Panc1 (cell line): ENCODE measurements at regions not wholly inside any gene's neighbourhood (a gene's known extent, or its start where the extent isn't known, plus 50 kb on each side); places are given as distances from the start of the nearest gene placed in this dataset.

Source experiments
- ATAC-seq: fragments of 200-7000 bp; cut with Tn5 transposase; 2 replicates; pipeline ENCODE4 v1.9.1; 2020; ENCODE audit warnings: mild to moderate bottlenecking, moderate library complexity
- BruUV-seq: library from RNA; stranded (reverse); fragments of 400-500 nt; replicated peaks from 2 replicates; lab custom pipeline; 2021; lab: Mats Ljungman, UMichigan
- CTCF ChIA-PET: fragments of 300-600 bp; sonication (Branson Sonifier 250); formaldehyde crosslinking; loops from one replicate; lab custom pipeline; 2022; ENCODE audit warnings: antibody characterized with exemption; lab: Charles Lee
- POLR2A ChIA-PET: fragments of 300-600 bp; sonication (Branson Sonifier 250); formaldehyde crosslinking; loops from one replicate; lab custom pipeline; 2022; ENCODE audit warnings: antibody characterized with exemption; lab: Charles Lee
- DNase-seq: peaks from one replicate; pipeline ENCODE4 v3.0.0-alpha.2; 2010; ENCODE audit warnings: low read depth, low spot score
- H3K27ac ChIP-seq: 2 replicates; pipeline ENCODE4 v1.5.1; 2011; ENCODE audit warnings: mild to moderate bottlenecking, low read length, inconsistent platforms
- H3K27me3 ChIP-seq: fragments of 200-500 bp; sonication (Bioruptor generic); 2 replicates; pipeline ENCODE4 v1.6.0; 2014; ENCODE audit warnings: low read length, inconsistent platforms; ENCODE audit not compliant: control insufficient read depth, insufficient read depth
- H3K36me3 ChIP-seq: fragments of 200-500 bp; sonication (Bioruptor generic); 2 replicates; pipeline ENCODE4 v1.5.1; 2014; ENCODE audit warnings: inconsistent platforms, mild to moderate bottlenecking, low read length, moderate library complexity; ENCODE audit not compliant: control insufficient read depth, insufficient read depth
- H3K4me1 ChIP-seq: 2 replicates; pipeline ENCODE4 v1.5.1; 2011; ENCODE audit warnings: inconsistent platforms, mild to moderate bottlenecking, low read length, moderate library complexity; ENCODE audit not compliant: control insufficient read depth, insufficient read depth
- H3K4me3 ChIP-seq, 2 experiments: 2 replicates each; pipeline ENCODE4 v1.5.1; 2011 to 2012; ENCODE audit warnings: low read depth in 2 of 2, low read length in 2 of 2, mild to moderate bottlenecking in 2 of 2, inconsistent platforms in 1 of 2, moderate library complexity in 1 of 2
- H3K9me3 ChIP-seq: fragments of 200-500 bp; sonication (Bioruptor generic); 2 replicates; pipeline ENCODE4 v1.5.1; 2014; ENCODE audit warnings: low read depth, mild to moderate bottlenecking, inconsistent platforms, low read length, moderate library complexity; ENCODE audit not compliant: control insufficient read depth, insufficient read depth
- CTCF ChIP-seq: fragments of 450-650 bp; IDR thresholded peaks from 2 replicates; pipeline ENCODE4 v1.5.1; 2017; ENCODE audit warnings: mild to moderate bottlenecking
- POLR2AphosphoS5 ChIP-seq: IDR thresholded peaks from 2 replicates; pipeline ENCODE4 v1.6.1; 2012; ENCODE audit warnings: mild to moderate bottlenecking, low read depth, low read length, moderate library complexity
- REST ChIP-seq, 2 experiments: IDR thresholded peaks; 2 replicates each; pipeline ENCODE4 v1.6.1; 2011 to 2012; ENCODE audit warnings: low read depth in 2 of 2, control low read depth in 1 of 2, low read length in 1 of 2, mild to moderate bottlenecking in 1 of 2, moderate library complexity in 1 of 2; ENCODE audit not compliant: insufficient read depth in 1 of 2
- SIN3A ChIP-seq: IDR thresholded peaks from 2 replicates; pipeline ENCODE4 v1.6.1; 2012; ENCODE audit warnings: low read depth, mild to moderate bottlenecking, low read length, moderate library complexity, borderline replicate concordance; ENCODE audit not compliant: insufficient read depth
- TCF7L2 ChIP-seq: IDR thresholded peaks from 2 replicates; pipeline ENCODE4 v1.6.1; 2011; ENCODE audit warnings: mild to moderate bottlenecking, low read depth, low read length, inconsistent platforms
- in situ Hi-C: cut with HindIII; loops from 2 replicates; pipeline ENCODE4 v1.10.0; 2016; ENCODE audit warnings: low sequenced_read_pairs, low pct_unique_long_range_greater_than_20kb
- intact Hi-C: fragments of 100-400 bp; cut with micrococcal nuclease; formaldehyde crosslinking; loops from one replicate; pipeline ENCODE4 v1.10.0; 2022; ENCODE audit not compliant: unreplicated experiment

GRCh38 chr13:65722506-65722905 is 1507.6 kb downstream of the PCDH9 start:
- no peaks in the 10 kb centered on the region for H3K9me3 ChIP-seq
- ChIA-PET CTCF (no interaction called here), POLR2A (no interaction called here)
- TF ChIP-seq SIN3A (no peak), REST (IDR thresholded peaks at IDR 0.05; ENCODE audit: insufficient read depth in 1 of 2, low read depth in 2 of 2, low read length in 1 of 2) (no peak), POLR2AphosphoS5 (no peak), TCF7L2 (no peak), CTCF (no peak)
- no peak overlapping the region for H3K4me3 ChIP-seq
- H3K36me3 ChIP-seq = no peaks in the 10 kb centered on the region
- H3K27me3 ChIP-seq = no peaks in the 10 kb centered on the region
- BruUV-seq = no TSS peak
- H3K4me1 ChIP-seq = no peaks in the 10 kb centered on the region
- DNase-seq = no peak
- intact Hi-C loops = no loop called here
- ATAC-seq = no peak
- H3K27ac ChIP-seq = no peak overlapping the region
- in situ Hi-C loops = no loop called here

DNA sequence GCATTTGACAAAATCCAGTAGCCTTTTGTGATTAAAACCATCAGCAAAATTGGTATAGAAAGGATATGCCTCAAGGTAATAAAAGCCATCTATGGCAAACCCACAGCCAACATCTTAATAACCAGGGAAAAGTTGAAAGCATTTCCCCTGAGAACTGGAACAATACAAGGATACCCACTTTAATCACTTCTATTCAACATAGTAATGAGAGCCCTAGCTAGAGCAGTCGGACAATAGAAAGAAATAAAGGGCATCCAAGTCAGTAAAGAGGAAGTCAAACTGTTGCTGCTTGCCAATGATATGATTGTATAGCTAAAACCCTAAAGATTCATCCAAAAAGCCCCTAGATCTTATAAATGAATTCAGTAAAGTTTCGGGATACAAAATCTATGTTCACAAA is 1510.3 kb downstream of the PCDH9 start:
- Histone ChIP-seq H3K27me3 (no peaks in the 10 kb centered on the region), H3K4me3 (no peak overlapping the region), H3K4me1 (no peaks in the 10 kb centered on the region), H3K9me3 (no peaks in the 10 kb centered on the region), H3K27ac (no peak overlapping the region), H3K36me3 (no peaks in the 10 kb centered on the region)
- DNase-seq (no peak), ATAC-seq (no peak)
- no TSS peak for BruUV-seq
- ChIA-PET POLR2A (no interaction called here), CTCF (no interaction called here)
- intact Hi-C loops = no loop called here
- in situ Hi-C loops = no loop called here
- TF ChIP-seq CTCF = no peak
- no peak for TF ChIP-seq TCF7L2
- no peak for TF ChIP-seq POLR2AphosphoS5
- no peak for TF ChIP-seq REST (IDR thresholded peaks at IDR 0.05; ENCODE audit: insufficient read depth in 1 of 2, low read depth in 2 of 2, low read length in 1 of 2)
- TF ChIP-seq SIN3A = no peak
